ENCODE measurements at regions not wholly inside any gene's neighbourhood (a gene's known extent, or its start where the extent isn't known, plus 50 kb on each side); places are given as distances from the start of the nearest gene placed in this dataset.

DNA sequence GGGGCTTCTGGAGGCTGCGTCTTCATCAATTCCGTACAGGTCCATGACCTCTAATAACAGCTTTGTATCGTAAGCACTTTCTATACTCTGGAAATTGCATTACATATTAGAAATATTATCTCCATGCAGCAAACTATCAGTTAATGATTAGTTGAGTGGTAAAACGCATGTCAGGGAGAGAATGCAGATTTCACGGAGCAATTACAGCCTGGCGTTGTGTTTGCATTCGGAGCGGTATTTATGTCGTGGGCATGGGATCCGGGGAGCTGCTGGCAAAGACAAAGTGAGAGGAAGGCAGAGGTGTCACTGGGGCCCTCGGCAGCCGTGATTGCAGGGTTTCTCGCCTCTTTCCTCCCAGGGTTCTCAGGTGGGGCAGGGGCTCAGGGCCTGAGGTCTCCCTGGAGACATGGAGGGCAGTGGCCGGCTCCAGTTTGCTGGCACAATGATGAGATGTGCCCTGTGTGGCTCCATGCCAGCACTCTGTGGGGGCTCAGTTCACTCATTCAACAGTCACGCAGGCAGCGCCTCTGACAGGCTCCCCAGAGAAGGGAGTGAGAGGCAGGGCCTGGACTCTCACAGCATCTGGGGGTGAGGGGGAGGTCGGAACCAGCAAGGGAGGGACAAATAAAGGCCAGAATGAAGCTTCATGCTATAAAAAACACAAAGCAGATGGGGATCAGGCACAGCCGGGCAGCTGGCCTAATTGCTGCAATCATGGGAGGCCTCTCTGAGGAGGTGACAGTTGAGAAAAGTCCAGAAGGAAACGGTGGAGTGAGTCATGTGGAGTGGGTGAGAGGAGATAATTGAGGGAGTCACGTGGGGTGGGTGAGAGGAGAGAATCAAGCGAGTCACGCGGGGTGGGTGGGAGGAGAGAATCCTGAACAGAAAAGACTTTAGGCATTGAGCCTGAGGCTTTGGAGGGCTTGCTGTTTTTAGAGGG lies 1002.7 kb downstream of the BRD1 start:
- Histone ChIP-seq H3K9ac (ENCODE audit: low read length) (no peak overlapping the region), H3K79me2 (ENCODE audit: insufficient read depth, low read length) (no peaks in the 10 kb centered on the region), H3K4me1 (ENCODE audit: control insufficient read depth in 1 of 2, insufficient read depth in 2 of 2, low read length in 2 of 2) (no peaks in the 10 kb centered on the region), H4K20me1 (ENCODE audit: insufficient read depth) (no peaks in the 10 kb centered on the region), H3K4me2 (ENCODE audit: low read length) (no peak overlapping the region), H3K9me2 (ENCODE audit: insufficient read depth) (no peaks in the 10 kb centered on the region), H3K27me3 (ENCODE audit: insufficient read depth, low read length) (no peaks in the 10 kb centered on the region), H2AFZ (ENCODE audit: low read depth, low read length, poor library complexity, severe bottlenecking) (no peak overlapping the region), H3K36me3 (ENCODE audit: control insufficient read depth in 1 of 2, insufficient read depth in 2 of 2, low read length in 2 of 2) (no peaks in the 10 kb centered on the region), H3K27ac (ENCODE audit: low read depth, low read length) (no peak overlapping the region), H3K9me3 (ENCODE audit: control insufficient read depth in 1 of 2, insufficient read depth in 1 of 2, low read depth in 1 of 2, low read length in 2 of 2) (no peaks in the 10 kb centered on the region; a peak in 1 of 4 replicates), H3K4me3 (replicated peaks in 1 of 2; ENCODE audit: low read depth in 1 of 2, low read length in 2 of 2) (no peak overlapping the region)
- CTCF ChIA-PET: no interaction called here
- intact Hi-C loops (cut with micrococcal nuclease): no loop called here
- POLR2A ChIA-PET: no interaction called here
- TF ChIP-seq SRF (IDR thresholded peaks at IDR 0.05; ENCODE audit: low read depth): no peak
- TF ChIP-seq RAD21 (IDR thresholded peaks at IDR 0.05; ENCODE audit: low read depth): no peak
- TF ChIP-seq, protein P1, sequence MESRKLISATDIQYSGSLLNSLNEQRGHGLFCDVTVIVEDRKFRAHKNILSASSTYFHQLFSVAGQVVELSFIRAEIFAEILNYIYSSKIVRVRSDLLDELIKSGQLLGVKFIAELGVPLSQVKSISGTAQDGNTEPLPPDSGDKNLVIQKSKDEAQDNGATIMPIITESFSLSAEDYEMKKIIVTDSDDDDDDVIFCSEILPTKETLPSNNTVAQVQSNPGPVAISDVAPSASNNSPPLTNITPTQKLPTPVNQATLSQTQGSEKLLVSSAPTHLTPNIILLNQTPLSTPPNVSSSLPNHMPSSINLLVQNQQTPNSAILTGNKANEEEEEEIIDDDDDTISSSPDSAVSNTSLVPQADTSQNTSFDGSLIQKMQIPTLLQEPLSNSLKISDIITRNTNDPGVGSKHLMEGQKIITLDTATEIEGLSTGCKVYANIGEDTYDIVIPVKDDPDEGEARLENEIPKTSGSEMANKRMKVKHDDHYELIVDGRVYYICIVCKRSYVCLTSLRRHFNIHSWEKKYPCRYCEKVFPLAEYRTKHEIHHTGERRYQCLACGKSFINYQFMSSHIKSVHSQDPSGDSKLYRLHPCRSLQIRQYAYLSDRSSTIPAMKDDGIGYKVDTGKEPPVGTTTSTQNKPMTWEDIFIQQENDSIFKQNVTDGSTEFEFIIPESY (IDR thresholded peaks at IDR 0.05; ENCODE audit: extremely low read depth, insufficient replicate concordance, low read length): no peak
- no peak for TF ChIP-seq ZNF274 (IDR thresholded peaks at IDR 0.05; ENCODE audit: low read depth, low read length)
- TF ChIP-seq, protein P2, sequence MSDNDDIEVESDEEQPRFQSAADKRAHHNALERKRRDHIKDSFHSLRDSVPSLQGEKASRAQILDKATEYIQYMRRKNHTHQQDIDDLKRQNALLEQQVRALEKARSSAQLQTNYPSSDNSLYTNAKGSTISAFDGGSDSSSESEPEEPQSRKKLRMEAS (IDR thresholded peaks at IDR 0.05): no peak
- TF ChIP-seq, protein P3, sequence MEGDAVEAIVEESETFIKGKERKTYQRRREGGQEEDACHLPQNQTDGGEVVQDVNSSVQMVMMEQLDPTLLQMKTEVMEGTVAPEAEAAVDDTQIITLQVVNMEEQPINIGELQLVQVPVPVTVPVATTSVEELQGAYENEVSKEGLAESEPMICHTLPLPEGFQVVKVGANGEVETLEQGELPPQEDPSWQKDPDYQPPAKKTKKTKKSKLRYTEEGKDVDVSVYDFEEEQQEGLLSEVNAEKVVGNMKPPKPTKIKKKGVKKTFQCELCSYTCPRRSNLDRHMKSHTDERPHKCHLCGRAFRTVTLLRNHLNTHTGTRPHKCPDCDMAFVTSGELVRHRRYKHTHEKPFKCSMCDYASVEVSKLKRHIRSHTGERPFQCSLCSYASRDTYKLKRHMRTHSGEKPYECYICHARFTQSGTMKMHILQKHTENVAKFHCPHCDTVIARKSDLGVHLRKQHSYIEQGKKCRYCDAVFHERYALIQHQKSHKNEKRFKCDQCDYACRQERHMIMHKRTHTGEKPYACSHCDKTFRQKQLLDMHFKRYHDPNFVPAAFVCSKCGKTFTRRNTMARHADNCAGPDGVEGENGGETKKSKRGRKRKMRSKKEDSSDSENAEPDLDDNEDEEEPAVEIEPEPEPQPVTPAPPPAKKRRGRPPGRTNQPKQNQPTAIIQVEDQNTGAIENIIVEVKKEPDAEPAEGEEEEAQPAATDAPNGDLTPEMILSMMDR (IDR thresholded peaks at IDR 0.05 in 2 of 3, conservative IDR thresholded peaks at IDR 0.05 in 1 of 3; ENCODE audit: borderline replicate concordance in 1 of 3, insufficient read depth in 1 of 3, low read depth in 2 of 3, low read length in 2 of 3): no peak
- TF ChIP-seq, protein P4, sequence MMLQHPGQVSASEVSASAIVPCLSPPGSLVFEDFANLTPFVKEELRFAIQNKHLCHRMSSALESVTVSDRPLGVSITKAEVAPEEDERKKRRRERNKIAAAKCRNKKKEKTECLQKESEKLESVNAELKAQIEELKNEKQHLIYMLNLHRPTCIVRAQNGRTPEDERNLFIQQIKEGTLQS (IDR thresholded peaks at IDR 0.05): no peak
- no peak for TF ChIP-seq POLR2A (IDR thresholded peaks at IDR 0.05; ENCODE audit: borderline replicate concordance, extremely low read depth, insufficient read depth, insufficient read length)
- TF ChIP-seq SIN3A (IDR thresholded peaks at IDR 0.05; ENCODE audit: low read depth): no peak
- no peak for TF ChIP-seq EZH2phosphoT487 (IDR thresholded peaks at IDR 0.05; ENCODE audit: borderline replicate concordance)
- no peak for TF ChIP-seq EZH2 (IDR thresholded peaks at IDR 0.05)
- TF ChIP-seq SP1 (IDR thresholded peaks at IDR 0.05; ENCODE audit: low read depth): no peak
- no peak for TF ChIP-seq CBX3 (IDR thresholded peaks at IDR 0.05; ENCODE audit: low read depth)
- no peak for TF ChIP-seq POLR2AphosphoS5 (IDR thresholded peaks at IDR 0.05; ENCODE audit: low read depth, low read length)
- TF ChIP-seq JUND (IDR thresholded peaks at IDR 0.05): no peak
- no peak for TF ChIP-seq CEBPB (IDR thresholded peaks at IDR 0.05; ENCODE audit: low read depth)
- TF ChIP-seq EGR1 (IDR thresholded peaks at IDR 0.05; ENCODE audit: low read depth): no peak
- TF ChIP-seq ELF1 (IDR thresholded peaks at IDR 0.05; ENCODE audit: borderline replicate concordance, low read depth): no peak
- TF ChIP-seq FOSL1 (IDR thresholded peaks at IDR 0.05; ENCODE audit: low read depth): no peak
- DNase-seq (ENCODE audit: low read depth, low spot score) (no peak), ATAC-seq (no peak)
- RAD21 ChIA-PET (ENCODE audit: low non-redundant PET in 1 of 2, low total read pairs in 2 of 2, uncharacterized antibody in 2 of 2, unreplicated experiment in 2 of 2): no interaction called here
- BruUV-seq (replicated peaks): no TSS peak
